ENCODE measurements at regions not wholly inside any gene's neighbourhood (a gene's known extent, or its start where the extent isn't known, plus 50 kb on each side); places are given as distances from the start of the nearest gene placed in this dataset.

DNA sequence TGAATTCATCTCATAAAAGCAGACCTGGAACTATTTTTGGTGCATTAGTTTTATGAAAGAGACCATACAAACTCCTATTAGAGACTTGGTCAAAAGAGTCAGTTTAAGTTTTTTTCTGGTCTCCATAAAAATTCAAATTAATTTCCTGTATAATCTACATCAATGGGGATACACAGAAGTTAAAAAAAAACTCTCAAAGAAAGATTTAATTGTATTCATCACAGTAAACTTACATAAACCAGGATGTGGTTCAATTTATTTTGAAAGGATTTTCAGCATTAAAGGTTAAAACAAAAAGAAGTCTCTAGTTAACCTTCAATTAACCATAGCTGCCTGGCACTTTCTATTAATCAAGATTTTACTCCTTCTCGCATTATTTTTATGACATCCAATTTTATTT lies 530.3 kb upstream of the KCNMB2 start:
- H3K4me3 ChIP-seq (ENCODE audit: control insufficient read depth in 1 of 2, extremely low read depth in 1 of 2, low read length in 1 of 2) = no peak overlapping the region
- WGBS (ENCODE audit: insufficient coverage) = no CpG with 5 or more reads among the region's 1 CpG
- no peaks in the 10 kb centered on the region for H3K27me3 ChIP-seq (replicated peaks in 1 of 2; ENCODE audit: control insufficient read depth in 2 of 2, extremely low read depth in 1 of 2, insufficient read depth in 2 of 2, low read length in 1 of 2)
- DNase-seq (no peak), ATAC-seq (replicated peaks in 1 of 4) (peak in 2 of 4 experiments; percentile 27 to 61)
- Mint-ChIP-seq H3K9me3 (peaks cover 0 to 6% (median 0%) of the 10 kb centered on the region in 3 donors), H3K27me3 (no peaks in the 10 kb centered on the region), H3K36me3 (no peaks in the 10 kb centered on the region), H3K4me3 (no peak overlapping the region), H3K4me1 (peaks cover 57 to 66% (median 58%) of the 10 kb centered on the region in 3 donors), H3K27ac (peak overlapping the region in 1 of 2 donors; percentile 52)
- H3K4me1 ChIP-seq (ENCODE audit: control insufficient read depth in 1 of 2, extremely low read depth in 1 of 2, insufficient read depth in 2 of 2, low read length in 2 of 2) = peaks cover 12 to 44% of the 10 kb centered on the region in 2 experiments
- POLR2A ChIA-PET = interaction anchor here in 1 of 2 donors (0.6 to 1.0 kb wide), 2 partner anchors 25 to 102 kb away, joined by 3 to 5 read pairs; no protein-coding TSS in a partner anchor
- CTCF ChIA-PET = no interaction called here
- H3K36me3 ChIP-seq (ENCODE audit: control insufficient read depth in 2 of 2, extremely low read depth in 1 of 2, insufficient read depth in 1 of 2, low read length in 1 of 2) = no peaks in the 10 kb centered on the region
- no peak overlapping the region for H3K27ac ChIP-seq (ENCODE audit: low read length)
- no peaks in the 10 kb centered on the region for H3K9me3 ChIP-seq

DNA sequence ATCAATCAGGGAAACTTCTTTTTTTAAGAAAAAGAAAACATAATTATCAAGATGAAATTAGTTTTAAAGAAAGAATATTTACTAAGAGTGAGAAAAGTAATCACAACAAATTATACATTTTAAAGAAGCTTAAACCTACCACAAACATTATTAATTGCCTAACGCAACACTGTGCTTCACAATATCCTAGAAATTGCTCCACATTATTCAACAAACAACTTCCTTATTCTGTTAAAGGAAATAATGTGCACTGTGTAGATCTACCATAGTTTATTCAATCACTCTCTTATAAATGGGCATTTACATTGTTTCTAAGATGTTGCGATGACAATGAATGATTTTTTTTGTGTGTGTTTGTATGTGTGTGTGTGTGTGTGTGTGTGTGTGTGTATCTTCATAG lies 525.9 kb upstream of the KCNMB2 start:
- ATAC-seq (replicated peaks in 1 of 4) (no peak), DNase-seq (no peak)
- no peak overlapping the region for H3K27ac Mint-ChIP-seq
- H3K9me3 ChIP-seq = no peaks in the 10 kb centered on the region
- no CpG with 5 or more reads among the region's 2 CpGs for WGBS (ENCODE audit: insufficient coverage)
- H3K27me3 Mint-ChIP-seq = no peaks in the 10 kb centered on the region
- no peak overlapping the region for H3K4me3 ChIP-seq (ENCODE audit: control insufficient read depth in 1 of 2, extremely low read depth in 1 of 2, low read length in 1 of 2)
- H3K9me3 Mint-ChIP-seq = peaks cover 0 to 2% (median 0%) of the 10 kb centered on the region in 3 donors
- H3K36me3 ChIP-seq (ENCODE audit: control insufficient read depth in 2 of 2, extremely low read depth in 1 of 2, insufficient read depth in 1 of 2, low read length in 1 of 2) = no peaks in the 10 kb centered on the region
- no peaks in the 10 kb centered on the region for H3K27me3 ChIP-seq (replicated peaks in 1 of 2; ENCODE audit: control insufficient read depth in 2 of 2, extremely low read depth in 1 of 2, insufficient read depth in 2 of 2, low read length in 1 of 2)
- H3K4me1 ChIP-seq (ENCODE audit: control insufficient read depth in 1 of 2, extremely low read depth in 1 of 2, insufficient read depth in 2 of 2, low read length in 2 of 2) = peaks cover 0 to 16% of the 10 kb centered on the region in 2 experiments
- no peak overlapping the region for H3K4me3 Mint-ChIP-seq
- ChIA-PET CTCF (no interaction called here), POLR2A (no interaction called here)
- no peaks in the 10 kb centered on the region for H3K36me3 Mint-ChIP-seq
- no peak overlapping the region for H3K27ac ChIP-seq (ENCODE audit: low read length)
- H3K4me1 Mint-ChIP-seq = peaks cover 19 to 23% (median 19%) of the 10 kb centered on the region in 3 donors

DNA sequence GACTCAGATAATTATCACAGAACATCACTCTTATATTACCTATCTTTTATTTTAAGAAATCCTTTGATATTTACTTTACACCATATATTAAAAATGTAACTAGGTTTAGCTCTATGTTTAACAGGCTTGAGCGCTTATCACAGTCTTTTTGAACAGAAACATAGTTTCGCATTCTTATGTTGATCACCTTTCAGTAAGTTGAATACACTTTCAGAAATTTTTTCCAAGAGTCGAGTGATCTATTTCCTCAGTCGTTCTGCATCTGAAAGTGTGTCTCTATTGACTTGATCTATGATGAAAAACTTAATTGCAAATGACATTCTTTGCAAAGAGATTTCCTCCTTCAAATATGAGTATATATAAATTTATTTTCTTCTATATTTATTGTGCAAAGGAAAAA lies 516.6 kb upstream of the KCNMB2 start:
- WGBS (ENCODE audit: insufficient coverage) = no CpG with 5 or more reads among the region's 4 CpGs
- CTCF ChIA-PET = no interaction called here
- Mint-ChIP-seq H3K27me3 (no peaks in the 10 kb centered on the region), H3K4me3 (no peak overlapping the region), H3K4me1 (no peaks in the 10 kb centered on the region), H3K36me3 (no peaks in the 10 kb centered on the region), H3K9me3 (no peaks in the 10 kb centered on the region), H3K27ac (no peak overlapping the region)
- Histone ChIP-seq H3K27me3 (replicated peaks in 1 of 2; ENCODE audit: control insufficient read depth in 2 of 2, extremely low read depth in 1 of 2, insufficient read depth in 2 of 2, low read length in 1 of 2) (no peaks in the 10 kb centered on the region), H3K9me3 (no peaks in the 10 kb centered on the region), H3K27ac (ENCODE audit: low read length) (no peak overlapping the region), H3K4me1 (ENCODE audit: control insufficient read depth in 1 of 2, extremely low read depth in 1 of 2, insufficient read depth in 2 of 2, low read length in 2 of 2) (no peaks in the 10 kb centered on the region), H3K4me3 (ENCODE audit: control insufficient read depth in 1 of 2, extremely low read depth in 1 of 2, low read length in 1 of 2) (no peak overlapping the region), H3K36me3 (ENCODE audit: control insufficient read depth in 2 of 2, extremely low read depth in 1 of 2, insufficient read depth in 1 of 2, low read length in 1 of 2) (no peaks in the 10 kb centered on the region)
- no peak for DNase-seq
- POLR2A ChIA-PET = interaction anchor here in 1 of 2 donors (0.6 kb wide), 1 partner anchor 24 kb away, joined by 3 read pairs; no protein-coding TSS in a partner anchor
- no peak for ATAC-seq (replicated peaks in 1 of 4)

DNA sequence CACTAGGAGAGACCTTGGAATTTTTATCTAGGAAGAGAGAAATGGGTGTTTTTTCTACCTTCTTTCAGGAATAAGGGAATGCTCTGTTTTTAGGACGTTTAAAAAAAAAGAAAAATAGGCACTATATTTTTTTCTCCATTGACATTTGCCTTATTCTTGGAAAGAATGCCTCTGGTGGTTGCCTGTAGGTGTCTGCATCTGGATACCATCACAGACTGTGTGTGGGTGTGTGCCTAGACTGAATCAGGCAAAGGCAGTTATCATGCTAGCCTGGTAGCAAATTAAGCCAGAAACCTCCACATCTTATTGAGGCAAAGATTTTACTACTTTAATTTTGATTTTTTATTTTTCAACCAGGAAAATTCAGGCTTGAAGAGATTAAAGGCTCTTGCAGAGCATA lies 513.6 kb upstream of the KCNMB2 start:
- Histone ChIP-seq H3K4me3 (ENCODE audit: control insufficient read depth in 1 of 2, extremely low read depth in 1 of 2, low read length in 1 of 2) (no peak overlapping the region), H3K9me3 (no peaks in the 10 kb centered on the region), H3K4me1 (ENCODE audit: control insufficient read depth in 1 of 2, extremely low read depth in 1 of 2, insufficient read depth in 2 of 2, low read length in 2 of 2) (no peaks in the 10 kb centered on the region), H3K27me3 (replicated peaks in 1 of 2; ENCODE audit: control insufficient read depth in 2 of 2, extremely low read depth in 1 of 2, insufficient read depth in 2 of 2, low read length in 1 of 2) (no peaks in the 10 kb centered on the region), H3K27ac (ENCODE audit: low read length) (no peak overlapping the region), H3K36me3 (ENCODE audit: control insufficient read depth in 2 of 2, extremely low read depth in 1 of 2, insufficient read depth in 1 of 2, low read length in 1 of 2) (no peaks in the 10 kb centered on the region)
- H3K4me1 Mint-ChIP-seq = no peaks in the 10 kb centered on the region
- H3K9me3 Mint-ChIP-seq = no peaks in the 10 kb centered on the region
- no peaks in the 10 kb centered on the region for H3K27me3 Mint-ChIP-seq
- no peaks in the 10 kb centered on the region for H3K36me3 Mint-ChIP-seq
- no peak overlapping the region for H3K27ac Mint-ChIP-seq
- no CpG with 5 or more reads among the region's 1 CpG for WGBS (ENCODE audit: insufficient coverage)
- no peak overlapping the region for H3K4me3 Mint-ChIP-seq
- ATAC-seq (replicated peaks in 1 of 4) (no peak), DNase-seq (no peak)
- POLR2A ChIA-PET = interaction anchor here in 1 of 2 donors (0.6 kb wide), 1 partner anchor 206 kb away, joined by 9 read pairs; no protein-coding TSS in a partner anchor
- CTCF ChIA-PET = no interaction called here

DNA sequence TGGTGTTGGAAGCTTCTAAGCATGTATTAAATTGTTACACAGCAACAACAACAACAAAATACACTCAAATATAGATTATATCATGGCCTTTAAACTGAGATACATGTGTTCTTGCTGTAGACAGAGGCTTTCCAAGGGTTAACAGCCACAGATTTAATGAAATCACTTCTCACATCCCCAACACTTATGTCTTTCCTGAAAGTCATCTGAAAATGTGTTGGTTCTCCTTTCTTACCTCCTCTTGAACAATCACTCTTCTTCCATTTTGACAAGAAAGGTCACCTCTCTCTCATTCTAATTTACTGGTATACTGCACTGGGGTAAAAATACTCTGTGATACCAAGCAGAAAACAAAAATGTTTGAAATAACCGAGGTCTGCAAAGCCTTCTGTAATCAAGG lies 507.3 kb upstream of the KCNMB2 start:
- ATAC-seq (replicated peaks in 1 of 4) = no peak
- Histone ChIP-seq H3K27me3 (replicated peaks in 1 of 2; ENCODE audit: control insufficient read depth in 2 of 2, extremely low read depth in 1 of 2, insufficient read depth in 2 of 2, low read length in 1 of 2) (no peaks in the 10 kb centered on the region), H3K4me3 (ENCODE audit: control insufficient read depth in 1 of 2, extremely low read depth in 1 of 2, low read length in 1 of 2) (no peak overlapping the region), H3K9me3 (no peaks in the 10 kb centered on the region), H3K4me1 (ENCODE audit: control insufficient read depth in 1 of 2, extremely low read depth in 1 of 2, insufficient read depth in 2 of 2, low read length in 2 of 2) (no peaks in the 10 kb centered on the region), H3K27ac (ENCODE audit: low read length) (no peak overlapping the region), H3K36me3 (ENCODE audit: control insufficient read depth in 2 of 2, extremely low read depth in 1 of 2, insufficient read depth in 1 of 2, low read length in 1 of 2) (no peaks in the 10 kb centered on the region)
- CTCF ChIA-PET = no interaction called here
- DNase-seq = no peak
- no peak overlapping the region for H3K27ac Mint-ChIP-seq
- no peak overlapping the region for H3K4me3 Mint-ChIP-seq
- no peaks in the 10 kb centered on the region for H3K36me3 Mint-ChIP-seq
- WGBS (ENCODE audit: insufficient coverage) = no CpG with 5 or more reads among the region's 1 CpG
- H3K9me3 Mint-ChIP-seq = no peaks in the 10 kb centered on the region
- no peaks in the 10 kb centered on the region for H3K4me1 Mint-ChIP-seq
- H3K27me3 Mint-ChIP-seq = no peaks in the 10 kb centered on the region
- POLR2A ChIA-PET = no interaction called here

DNA sequence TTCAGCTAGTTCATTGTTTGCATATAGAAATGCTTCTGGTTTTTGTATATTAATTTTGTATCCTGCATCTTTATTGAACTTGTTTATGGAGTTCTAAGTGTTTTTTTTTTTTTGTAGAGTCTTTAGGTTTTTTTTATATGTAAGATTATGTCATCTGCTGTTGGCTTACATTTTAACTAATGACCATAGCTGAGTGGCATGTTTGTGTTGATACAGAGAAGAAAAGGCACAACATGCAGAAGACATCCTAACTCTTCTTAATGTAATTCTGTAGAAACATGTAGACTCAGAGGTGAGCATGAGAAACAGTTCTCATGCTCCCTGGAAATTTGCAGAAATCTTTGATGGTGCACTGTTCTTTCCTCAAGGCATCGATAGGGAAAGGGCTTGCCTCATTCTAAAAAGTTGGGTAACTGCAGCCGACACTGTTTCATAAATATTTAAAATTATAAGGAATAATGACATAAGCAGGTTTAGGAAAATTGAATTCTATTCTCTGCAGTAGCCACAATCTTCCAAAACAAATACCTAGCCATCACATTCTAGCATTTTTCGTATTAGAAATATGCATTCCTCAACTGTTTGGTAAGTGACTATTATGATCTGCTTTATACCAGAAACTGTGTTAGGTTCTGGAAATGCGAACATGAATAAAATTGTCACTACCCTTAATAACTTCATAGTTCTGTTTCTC lies 499.6 kb upstream of the KCNMB2 start:
- no peak for ATAC-seq (replicated peaks in 1 of 4)
- Histone ChIP-seq H3K27me3 (replicated peaks in 1 of 2; ENCODE audit: control insufficient read depth in 2 of 2, extremely low read depth in 1 of 2, insufficient read depth in 2 of 2, low read length in 1 of 2) (no peaks in the 10 kb centered on the region), H3K36me3 (ENCODE audit: control insufficient read depth in 2 of 2, extremely low read depth in 1 of 2, insufficient read depth in 1 of 2, low read length in 1 of 2) (no peaks in the 10 kb centered on the region), H3K27ac (ENCODE audit: low read length) (no peak overlapping the region), H3K4me3 (ENCODE audit: control insufficient read depth in 1 of 2, extremely low read depth in 1 of 2, low read length in 1 of 2) (no peak overlapping the region), H3K9me3 (no peaks in the 10 kb centered on the region), H3K4me1 (ENCODE audit: control insufficient read depth in 1 of 2, extremely low read depth in 1 of 2, insufficient read depth in 2 of 2, low read length in 2 of 2) (no peaks in the 10 kb centered on the region)
- Mint-ChIP-seq H3K36me3 (no peaks in the 10 kb centered on the region), H3K27me3 (peaks cover 0 to 6% of the 10 kb centered on the region in 2 donors), H3K27ac (no peak overlapping the region), H3K4me1 (no peaks in the 10 kb centered on the region), H3K4me3 (no peak overlapping the region), H3K9me3 (peaks cover 0 to 6% (median 5%) of the 10 kb centered on the region in 3 donors)
- CTCF ChIA-PET = no interaction called here
- POLR2A ChIA-PET = no interaction called here
- WGBS (ENCODE audit: insufficient coverage) = no CpG with 5 or more reads among the region's 4 CpGs
- DNase-seq = no peak
